Head of caudate nucleus (tissue), 42 donors: ENCODE measurements at regions not wholly inside any gene's neighbourhood (a gene's known extent, or its start where the extent isn't known, plus 50 kb on each side); places are given as distances from the start of the nearest gene placed in this dataset.

Experiments used
- DNase-seq, 42 donors: peaks; one replicate each; pipeline versions ENCODE4 v3.0.0 to v3.0.0-alpha.2; 2020 to 2021; ENCODE audit warnings: mixed read lengths in 7 of 42
- intact Hi-C: fragments of 100-400 bp; cut with DNase I; formaldehyde crosslinking; loops from one replicate; pipeline ENCODE4 v1.15.0; 2022

DNA sequence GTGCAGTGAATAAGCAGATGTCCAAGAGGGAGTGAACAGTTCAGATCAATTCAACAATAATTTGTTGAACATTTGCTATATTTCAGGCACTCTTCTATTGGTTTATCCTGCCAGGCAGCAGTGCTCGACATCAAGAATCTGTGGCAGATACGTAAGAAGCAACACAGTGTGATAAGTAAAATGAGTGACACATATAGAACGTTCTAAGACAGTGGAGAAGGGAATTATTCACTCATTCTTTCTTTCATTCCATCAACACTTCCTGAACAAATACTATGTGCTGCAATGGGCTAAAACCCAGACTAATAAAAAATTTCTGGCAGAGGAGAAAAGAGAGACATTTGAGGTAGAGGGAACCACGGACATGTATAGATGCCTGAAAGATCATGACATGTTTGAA, 89.9 kb upstream of the GLIS3 start:
- intact Hi-C loops = no loop called here
- DNase-seq = no peak

DNA sequence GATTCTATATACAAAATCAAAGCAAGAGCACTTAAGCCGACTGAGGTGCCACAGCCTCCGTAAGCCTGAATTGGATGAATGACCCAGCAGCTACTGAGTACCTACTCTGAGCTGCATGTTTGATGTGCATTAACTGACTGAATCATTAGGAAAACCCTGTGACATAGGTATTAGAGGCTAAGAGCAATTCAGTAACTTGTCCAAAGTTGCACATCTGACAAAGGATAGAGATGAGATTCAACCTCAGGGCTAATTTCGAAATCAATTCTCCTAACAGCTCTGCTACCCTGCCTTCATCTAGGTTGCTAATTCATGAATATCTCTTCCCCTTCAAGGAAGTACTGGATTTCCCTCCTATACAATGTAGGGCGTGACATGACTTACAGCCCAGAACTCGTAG, 89.1 kb upstream of the GLIS3 start:
- intact Hi-C loops = no loop called here
- DNase-seq = no peak

DNA sequence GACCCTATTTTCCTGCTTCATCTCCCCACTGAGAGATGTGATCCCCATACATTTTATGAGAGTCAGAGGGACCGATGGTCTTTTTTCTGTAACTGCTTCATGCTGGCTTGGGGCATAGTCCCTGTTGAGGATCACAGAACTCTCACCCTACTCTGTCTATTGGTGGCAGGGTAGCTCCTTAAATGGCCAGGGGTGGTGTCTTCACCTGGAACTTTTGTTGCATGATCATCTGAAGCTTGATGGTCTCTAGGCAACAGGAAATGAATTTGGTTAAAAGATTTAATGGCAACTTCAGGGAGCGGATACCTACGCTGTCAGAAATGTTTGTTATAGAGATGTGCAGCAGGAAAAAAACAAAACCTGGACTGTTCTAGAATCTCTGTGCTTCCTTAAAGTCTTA, 87.0 kb upstream of the GLIS3 start:
- intact Hi-C loops = no loop called here
- no peak for DNase-seq

DNA sequence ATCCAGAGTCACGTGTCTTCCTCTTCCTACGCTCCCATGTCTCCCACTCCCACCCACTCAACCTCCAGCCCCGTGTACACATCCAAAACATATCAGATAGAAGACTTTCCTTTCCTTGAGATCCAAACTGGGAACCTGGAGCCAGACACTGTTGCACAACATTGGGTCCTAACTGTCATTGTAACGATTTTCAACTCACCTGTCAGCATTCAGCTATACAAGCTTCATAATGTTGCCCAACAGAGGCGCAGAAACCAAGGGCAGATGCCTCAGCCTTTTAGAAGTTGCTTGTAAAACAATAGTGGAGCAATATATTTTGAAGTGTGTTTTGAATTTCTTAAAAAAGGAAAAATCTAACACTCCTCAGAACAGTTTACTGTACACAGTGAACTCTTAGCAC, 84.9 kb upstream of the GLIS3 start:
- DNase-seq = peak in 3 of 42 donors; percentile 25 to 38 (median 32)
- intact Hi-C loops = no loop called here

DNA sequence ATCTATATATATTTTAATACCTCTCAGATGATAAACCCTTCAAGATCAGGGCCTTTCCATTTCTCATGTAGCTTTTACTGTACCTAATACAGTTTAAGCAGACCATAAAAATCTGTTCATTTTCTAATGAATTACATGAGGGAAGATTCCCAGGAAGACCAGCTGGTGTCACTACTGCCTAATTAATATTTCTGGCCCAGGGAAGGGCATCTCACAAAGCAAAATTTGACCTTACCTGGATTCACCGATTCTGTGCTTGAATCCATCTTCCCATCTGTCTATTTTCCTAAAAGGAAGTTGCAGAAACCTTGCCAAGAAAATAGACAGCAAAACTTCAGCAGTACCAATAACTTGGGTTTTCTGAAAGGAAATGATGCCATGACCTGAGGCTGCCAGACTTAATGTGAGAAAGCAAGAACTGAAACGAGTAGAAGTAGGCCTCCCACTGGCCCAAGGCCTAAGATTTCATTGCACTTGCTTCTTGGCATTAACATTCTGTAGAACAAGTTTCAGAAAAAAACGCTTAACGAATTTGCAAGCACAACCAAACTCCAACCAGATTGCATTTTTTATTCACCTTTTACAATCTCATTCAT, 83.0 kb upstream of the GLIS3 start:
- peak in 10 of 42 donors; percentile 10 to 56 (median 31) for DNase-seq
- intact Hi-C loops = no loop called here

DNA sequence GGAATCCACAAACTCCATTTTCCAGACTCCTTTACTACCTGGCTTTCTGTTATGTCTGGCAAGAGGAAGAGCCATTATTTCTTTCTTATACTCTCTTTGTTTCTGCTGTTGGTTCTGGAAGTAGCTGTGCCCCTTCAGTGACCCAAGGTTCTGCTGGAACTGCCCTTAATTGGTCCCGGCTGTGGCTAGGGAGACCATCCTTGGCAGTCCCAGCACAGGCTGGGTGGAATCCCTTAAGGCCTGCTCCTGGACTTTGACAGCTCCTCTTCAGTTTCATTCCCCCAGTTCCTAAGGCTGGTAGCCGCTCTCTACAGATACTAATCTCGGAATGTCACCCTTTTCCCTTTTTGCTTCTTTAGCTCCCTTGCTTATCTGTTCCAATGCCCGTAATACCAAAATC, 81.9 kb upstream of the GLIS3 start:
- DNase-seq = no peak
- intact Hi-C loops = no loop called here

DNA sequence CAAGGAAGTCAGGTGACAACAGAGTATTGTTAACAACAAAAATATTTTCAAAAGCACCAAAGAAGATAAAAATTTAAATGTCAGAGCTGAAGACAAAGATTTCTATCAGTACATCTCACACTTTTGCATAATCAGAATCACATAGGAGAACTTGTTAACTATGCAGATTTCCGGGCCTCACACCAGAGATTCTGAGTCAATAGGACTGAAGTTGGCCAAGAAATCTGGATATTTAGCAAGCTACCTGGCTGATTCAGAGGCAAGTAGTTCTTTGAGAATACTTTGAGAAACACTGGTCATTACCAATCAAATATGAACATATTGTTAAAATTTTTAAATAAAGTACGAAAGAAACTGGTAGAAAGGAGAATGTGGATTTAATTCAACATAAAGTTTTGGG, 80.5 kb upstream of the GLIS3 start:
- intact Hi-C loops = no loop called here
- DNase-seq = no peak

DNA sequence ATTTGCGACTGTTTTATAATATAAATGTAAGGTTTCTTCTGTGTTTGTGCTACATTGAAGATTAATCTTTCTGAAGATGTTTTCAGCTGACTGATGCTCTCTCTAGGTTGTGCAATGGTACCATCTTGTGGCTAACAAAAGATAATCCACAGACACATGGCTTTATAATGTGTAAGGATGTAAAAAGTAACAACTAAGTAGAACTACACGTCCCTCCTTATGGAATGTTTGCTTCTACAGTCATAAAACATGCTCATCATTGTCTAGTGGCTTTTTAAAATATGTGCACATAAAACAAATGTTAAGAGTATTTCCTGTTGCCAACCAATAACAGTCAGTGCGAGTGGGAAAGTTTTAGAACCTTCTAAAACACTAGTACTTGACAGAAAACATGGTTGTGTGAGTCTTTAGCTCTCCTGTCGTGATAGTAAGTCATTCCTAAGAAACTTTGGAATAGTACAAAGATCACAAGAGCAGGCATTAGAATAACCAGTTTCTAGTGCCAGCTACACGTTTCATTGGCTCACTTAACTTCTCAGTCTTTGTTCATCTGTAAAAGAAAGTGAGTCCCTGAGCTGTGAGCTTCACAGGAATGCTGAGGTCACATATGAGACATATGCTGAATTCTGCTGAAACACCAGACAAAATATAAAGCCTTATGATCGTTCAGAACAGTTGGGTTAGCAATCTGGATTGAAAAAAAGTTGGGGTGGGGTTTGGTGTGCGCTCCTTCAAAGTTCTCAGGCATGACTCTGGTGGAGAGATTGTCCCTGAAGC, 75.7 kb upstream of the GLIS3 start:
- intact Hi-C loops = no loop called here
- peak in 1 of 42 donors; percentile 24 for DNase-seq

DNA sequence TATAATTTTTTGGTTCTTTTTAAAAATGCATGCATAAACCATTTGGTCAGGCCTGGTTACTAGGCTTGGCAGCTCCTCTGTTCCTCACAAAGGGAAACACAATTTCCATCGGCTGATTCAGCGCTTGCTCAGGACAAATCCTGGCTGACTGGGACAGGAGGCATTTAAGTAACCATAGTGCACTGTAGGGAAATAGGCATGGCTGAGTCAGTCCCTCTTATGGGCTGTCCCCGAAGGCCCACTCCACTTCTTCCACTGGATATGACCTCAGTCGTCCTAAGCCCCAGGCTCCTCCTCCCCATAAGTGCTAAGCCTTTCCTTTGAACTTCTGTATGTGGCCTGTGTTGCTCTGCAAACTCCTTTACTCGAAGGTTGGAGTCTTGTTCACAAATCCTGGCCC, 71.2 kb upstream of the GLIS3 start:
- intact Hi-C loops = no loop called here
- peak in 5 of 42 donors; percentile 11 to 66 (median 24) for DNase-seq

DNA sequence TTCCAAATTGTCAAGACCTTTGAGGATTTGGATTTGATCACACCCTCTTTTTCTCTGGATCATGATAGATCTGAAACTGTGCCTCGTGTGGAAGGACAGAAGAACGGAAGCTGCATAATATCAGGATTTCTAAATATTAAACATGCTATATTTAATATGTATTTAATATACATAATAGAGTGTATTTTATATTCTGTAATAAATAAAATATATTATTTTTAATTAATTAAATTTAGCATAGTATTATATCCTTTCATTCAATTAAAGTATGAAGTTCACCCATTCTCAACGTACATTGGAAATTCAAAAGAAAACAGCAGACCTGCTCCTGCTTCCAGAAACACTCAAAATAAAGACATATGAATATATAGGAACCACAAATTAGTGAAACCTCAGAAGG, 70.6 kb upstream of the GLIS3 start:
- DNase-seq = no peak
- intact Hi-C loops = no loop called here

DNA sequence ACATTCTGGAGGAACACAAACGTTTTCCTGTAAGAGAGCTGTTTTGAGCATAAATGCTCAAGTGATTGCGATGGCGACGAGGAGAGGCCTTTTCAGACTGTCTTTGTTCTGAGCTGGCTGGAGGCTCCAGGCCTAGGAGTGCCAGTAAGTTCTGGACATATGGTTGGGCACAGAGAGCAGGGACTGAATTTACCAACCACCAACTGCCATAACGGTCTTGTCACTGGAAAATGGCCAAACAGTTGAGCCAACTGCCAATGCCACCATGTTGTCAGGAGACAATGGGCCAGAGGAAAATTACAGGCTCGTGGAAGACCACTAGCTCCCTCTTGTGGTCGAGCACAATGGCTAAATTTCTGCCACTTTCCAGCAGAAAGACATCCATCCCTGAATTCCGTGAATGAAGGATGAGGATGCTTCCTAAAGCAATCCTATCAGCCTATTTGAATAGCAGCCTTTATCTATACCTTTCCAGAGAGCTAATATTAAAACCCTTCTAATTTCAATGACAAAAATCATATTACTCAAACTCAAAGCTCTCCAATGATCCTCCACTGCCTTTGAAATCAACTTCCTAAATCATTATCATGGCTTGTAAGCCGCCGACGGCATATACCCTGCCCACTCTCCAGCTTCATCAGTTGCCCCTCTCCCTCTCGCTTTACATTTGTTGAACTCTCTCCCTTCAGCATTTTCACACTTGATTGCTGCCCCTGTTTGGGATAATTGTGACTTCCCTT, 66.9 kb upstream of the GLIS3 start:
- intact Hi-C loops = loop anchor here (2.0 to 10.0 kb wide), 2 partner anchors 56 to 622 kb away; no protein-coding TSS in a partner anchor
- peak; percentile 29 to 87 (median 68) for DNase-seq

DNA sequence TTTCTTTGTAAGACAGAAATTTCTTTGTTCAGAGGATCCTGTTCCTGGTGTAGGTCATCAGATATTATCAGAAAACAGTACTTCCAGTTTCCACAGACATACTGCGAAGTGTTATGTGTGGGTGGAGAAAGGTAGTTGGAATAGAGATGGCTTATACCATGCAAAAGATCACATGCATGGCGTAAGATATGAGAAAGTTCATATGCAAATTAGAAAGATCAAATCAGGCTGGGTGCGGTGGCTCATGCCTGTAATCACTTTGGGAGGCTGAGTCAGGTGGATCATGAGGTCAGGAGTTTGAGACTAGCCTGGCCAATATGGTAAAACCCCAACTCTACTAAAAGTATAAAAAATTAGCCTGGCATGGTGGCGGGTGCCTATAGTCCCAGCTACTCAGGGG, 65.2 kb upstream of the GLIS3 start:
- intact Hi-C loops = loop anchor here (10.0 kb wide), 1 partner anchor 620 kb away; no protein-coding TSS in a partner anchor

DNA sequence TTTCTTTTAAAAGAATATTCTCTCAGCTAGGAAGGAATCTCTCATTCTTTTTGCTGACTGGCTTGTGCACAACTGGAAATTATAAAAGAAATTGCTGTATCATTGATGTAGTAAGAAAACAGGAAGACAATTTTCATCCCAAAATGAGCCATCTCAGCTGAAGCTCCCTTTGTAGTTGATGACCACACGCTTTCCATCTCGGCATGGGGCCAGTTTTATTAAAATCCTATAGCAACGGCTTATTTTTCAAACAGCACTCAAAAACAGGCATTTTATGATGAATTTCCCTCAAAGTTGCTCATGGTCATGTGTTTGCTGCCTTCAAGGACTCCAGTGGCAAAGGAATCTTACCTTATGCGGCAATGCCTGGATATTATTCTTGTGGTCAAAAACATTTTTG, 62.4 kb upstream of the GLIS3 start:
- no peak for DNase-seq
- intact Hi-C loops = loop anchor here (10.0 kb wide), 1 partner anchor 617 kb away; no protein-coding TSS in a partner anchor

More for the DNA sequence above, 65.2 kb upstream of the GLIS3 start:
- no peak for DNase-seq

DNA sequence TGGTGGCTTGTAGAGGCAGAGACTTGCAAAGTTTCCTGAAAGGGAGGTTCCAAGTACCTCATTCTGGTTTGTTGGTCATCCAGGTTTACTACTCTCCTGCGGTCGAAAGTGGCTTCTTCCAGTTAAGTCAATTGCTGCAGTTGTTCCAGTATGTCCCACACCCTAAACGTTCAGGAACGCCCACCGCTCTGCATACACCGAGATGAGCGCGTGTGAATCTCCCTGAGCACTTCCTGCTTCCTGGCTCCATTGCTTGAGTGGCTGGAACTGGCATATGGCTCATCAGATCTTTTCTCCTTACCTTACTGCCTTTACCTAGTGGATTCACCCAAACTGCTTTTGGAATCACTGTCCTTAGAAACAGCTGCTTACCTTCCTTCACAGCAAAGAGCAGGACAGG, 59.1 kb upstream of the GLIS3 start:
- intact Hi-C loops = no loop called here
- no peak for DNase-seq

DNA sequence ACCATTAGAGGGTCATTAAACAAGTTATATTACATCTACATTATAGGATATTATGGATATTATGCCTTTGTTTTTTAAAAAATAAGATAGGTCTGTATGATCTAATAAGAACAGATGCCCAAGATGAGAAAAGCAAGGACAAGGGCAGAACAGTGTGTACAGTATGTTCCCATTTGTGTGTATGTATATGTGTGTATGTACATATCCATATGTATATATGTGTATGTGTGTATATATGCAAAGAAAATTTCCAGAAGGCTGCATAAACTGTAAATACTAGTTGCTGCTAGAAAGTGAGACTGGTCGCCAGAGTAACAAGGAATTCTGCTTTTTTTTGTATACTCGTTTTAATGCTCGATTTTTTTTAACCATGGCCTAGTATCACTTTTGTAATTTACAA, 58.1 kb upstream of the GLIS3 start:
- no peak for DNase-seq
- intact Hi-C loops = no loop called here

DNA sequence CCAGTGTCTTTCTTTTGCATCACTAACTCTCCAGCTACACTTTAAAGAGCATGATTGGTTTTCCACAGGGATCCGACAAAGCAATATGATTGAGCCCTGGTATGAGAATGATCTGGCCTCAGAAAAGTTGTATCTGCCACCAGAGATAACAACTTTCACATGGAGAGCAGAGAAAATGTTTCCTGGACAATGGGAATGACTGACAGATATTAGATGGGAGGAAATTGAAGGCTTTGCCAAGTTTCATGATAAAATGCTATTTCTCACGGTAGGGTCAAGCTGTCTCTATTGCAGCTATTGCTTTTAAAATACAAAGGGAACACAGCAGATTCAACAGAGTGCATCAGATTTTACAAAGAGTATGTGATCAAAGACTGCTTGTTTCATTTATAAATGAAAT, 56.4 kb upstream of the GLIS3 start:
- intact Hi-C loops = no loop called here

DNA sequence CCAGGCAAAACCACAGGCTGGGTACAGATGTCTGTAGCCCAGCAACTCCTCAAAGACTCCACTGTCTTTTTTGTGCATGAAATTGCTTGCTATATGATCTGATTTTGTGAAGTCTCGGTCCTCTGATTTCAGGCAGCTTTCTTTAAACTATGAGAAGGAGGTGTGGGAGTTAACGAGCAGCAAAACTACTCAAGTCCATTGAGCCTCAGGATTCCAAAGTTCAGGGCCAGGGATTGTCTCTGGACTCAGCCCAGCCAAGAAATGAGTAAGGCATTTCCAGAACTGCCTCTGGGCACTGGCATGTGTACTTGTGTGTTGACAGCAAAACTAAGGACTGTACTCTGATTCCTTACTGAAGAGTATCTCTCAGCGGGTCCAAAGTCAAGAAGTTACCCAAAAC, 53.4 kb upstream of the GLIS3 start:
- DNase-seq = no peak
- intact Hi-C loops = no loop called here

More for the DNA sequence above, 56.4 kb upstream of the GLIS3 start:
- DNase-seq = no peak

DNA sequence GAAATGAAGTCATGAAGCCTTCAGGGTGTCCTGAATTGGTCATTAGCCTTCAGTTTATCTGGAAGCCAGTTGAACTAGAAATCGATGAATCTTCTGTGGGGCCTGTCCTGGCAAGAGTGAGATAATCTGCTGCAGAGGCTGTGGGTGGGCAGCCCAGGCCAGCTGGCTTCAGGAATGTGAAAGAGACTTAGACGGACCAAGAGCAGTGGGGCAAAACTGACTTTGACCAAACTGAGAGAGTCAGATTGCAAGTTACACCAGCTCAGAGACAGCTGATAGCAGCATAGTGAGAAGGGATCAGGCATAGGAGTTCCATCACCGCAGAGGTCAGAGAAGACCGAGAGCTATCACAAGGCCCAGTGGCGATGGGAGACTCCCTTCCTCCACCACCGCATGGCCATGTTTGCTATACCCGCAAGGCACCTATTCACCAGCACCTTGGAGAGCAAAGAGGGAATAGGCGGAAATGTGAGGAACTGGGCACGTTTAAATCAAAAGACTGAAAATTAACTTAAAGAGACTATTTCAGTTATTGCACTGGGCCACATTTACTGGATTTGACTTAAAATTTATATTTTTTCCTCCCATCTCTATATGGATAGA, 50.0 kb upstream of the GLIS3 start:
- intact Hi-C loops = loop anchor here (10.0 kb wide), 1 partner anchor 625 kb away; no protein-coding TSS in a partner anchor

More for the DNA sequence above, 50.0 kb upstream of the GLIS3 start:
- peak in 1 of 42 donors; percentile 22 for DNase-seq
